Fibroblast of pulmonary artery (primary cell): ENCODE measurements at regions not wholly inside any gene's neighbourhood (a gene's known extent, or its start where the extent isn't known, plus 50 kb on each side); places are given as distances from the start of the nearest gene placed in this dataset.

Experiments
- DNase-seq: peaks from one replicate; pipeline ENCODE4 v3.0.0-alpha.2; 2010; ENCODE audit warnings: low read depth
- H3K4me3 ChIP-seq: replicated peaks from 2 replicates; pipeline ENCODE4 v1.5.1; 2011; ENCODE audit warnings: low read depth, mild to moderate bottlenecking, control low read depth, low read length, moderate library complexity
- TF ChIP-seq, protein P1 (sequence below): IDR thresholded peaks from 2 replicates; pipeline ENCODE4 v1.5.1; 2011; ENCODE audit warnings: mild to moderate bottlenecking, control low read depth, low read length, inconsistent platforms; ENCODE audit errors: missing control alignments

DNA sequence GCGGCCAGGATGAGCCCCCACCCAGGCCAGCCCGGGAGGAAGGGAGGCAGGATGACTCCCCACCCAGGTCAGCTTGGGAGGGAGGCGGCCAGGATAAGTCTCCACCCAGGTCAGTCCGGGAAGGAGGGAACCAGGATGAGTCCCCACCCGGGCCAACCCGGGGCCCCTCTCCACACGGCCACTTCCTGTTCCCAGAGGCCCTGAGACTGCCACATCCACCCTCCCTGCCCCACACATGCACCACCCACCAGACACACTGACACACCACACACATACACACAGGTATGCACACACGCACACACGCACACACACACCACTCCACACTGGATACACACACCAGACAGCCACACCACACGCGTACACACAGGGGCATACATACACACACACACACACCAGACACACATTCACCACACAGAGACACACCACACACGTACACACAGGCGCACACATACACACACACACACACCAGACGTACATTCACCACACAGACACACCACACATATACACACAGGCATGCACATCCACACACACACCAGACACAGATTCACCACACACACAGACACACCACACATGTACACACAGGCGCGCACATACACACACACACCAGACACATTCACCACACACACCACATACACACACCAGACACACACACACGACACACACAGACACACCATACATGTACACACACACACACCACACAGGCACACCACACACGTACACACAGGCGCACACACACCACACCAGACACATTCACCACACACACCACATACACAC, 84.9 kb upstream of the PRR5 start:
- no peak overlapping the region for H3K4me3 ChIP-seq
- no peak for DNase-seq
- TF ChIP-seq, protein P1, sequence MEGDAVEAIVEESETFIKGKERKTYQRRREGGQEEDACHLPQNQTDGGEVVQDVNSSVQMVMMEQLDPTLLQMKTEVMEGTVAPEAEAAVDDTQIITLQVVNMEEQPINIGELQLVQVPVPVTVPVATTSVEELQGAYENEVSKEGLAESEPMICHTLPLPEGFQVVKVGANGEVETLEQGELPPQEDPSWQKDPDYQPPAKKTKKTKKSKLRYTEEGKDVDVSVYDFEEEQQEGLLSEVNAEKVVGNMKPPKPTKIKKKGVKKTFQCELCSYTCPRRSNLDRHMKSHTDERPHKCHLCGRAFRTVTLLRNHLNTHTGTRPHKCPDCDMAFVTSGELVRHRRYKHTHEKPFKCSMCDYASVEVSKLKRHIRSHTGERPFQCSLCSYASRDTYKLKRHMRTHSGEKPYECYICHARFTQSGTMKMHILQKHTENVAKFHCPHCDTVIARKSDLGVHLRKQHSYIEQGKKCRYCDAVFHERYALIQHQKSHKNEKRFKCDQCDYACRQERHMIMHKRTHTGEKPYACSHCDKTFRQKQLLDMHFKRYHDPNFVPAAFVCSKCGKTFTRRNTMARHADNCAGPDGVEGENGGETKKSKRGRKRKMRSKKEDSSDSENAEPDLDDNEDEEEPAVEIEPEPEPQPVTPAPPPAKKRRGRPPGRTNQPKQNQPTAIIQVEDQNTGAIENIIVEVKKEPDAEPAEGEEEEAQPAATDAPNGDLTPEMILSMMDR, result no peak

DNA sequence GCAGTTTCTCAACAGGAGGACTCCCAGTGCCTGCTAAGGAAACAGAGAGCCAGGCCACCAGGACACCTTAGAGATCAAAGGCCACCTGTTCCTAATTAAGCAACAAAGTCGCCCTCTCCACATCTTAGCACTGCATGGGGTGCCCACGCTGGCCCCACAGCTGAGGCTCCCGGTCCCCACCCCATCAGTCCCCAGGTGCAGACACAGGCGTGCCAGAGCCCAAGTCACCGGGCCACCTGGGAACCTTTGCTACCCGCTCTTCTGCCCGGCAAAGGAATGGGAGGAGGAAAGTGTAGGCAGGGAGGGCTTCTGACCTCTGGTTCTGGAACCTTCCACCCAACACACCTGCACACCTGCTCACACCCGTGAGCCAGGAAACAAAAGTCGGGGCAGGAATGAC, 85.5 kb upstream of the PRR5 start:
- TF ChIP-seq, protein P1, result no peak
- no peak overlapping the region for H3K4me3 ChIP-seq
- DNase-seq, result no peak

GRCh38 chr22:44615602-44616180, 86.3 kb upstream of the PRR5 start:
- TF ChIP-seq, protein P1, result no peak
- H3K4me3 ChIP-seq, result no peak overlapping the region
- no peak for DNase-seq

DNA sequence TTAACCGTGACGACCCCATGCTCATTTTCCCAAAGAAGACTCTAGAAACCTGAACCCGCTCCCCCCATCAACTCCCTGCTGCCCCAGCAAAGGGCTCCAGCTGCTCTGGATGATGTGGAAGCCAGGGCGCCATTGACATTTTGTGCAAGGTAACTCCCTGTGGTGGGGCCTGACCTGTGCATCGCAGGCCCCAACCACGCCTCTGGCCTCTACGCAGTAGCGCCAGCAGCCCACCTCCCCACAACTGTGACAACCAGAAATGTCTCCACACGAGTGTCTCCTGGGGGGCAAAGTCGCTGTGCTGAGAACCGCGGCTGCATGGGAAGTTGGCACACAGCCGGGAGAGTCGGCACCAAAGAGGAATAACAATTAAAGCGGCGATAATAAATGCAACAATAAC, 86.9 kb upstream of the PRR5 start:
- no peak overlapping the region for H3K4me3 ChIP-seq
- DNase-seq, result no peak
- TF ChIP-seq, protein P1, result no peak

GRCh38 chr22:44613196-44613595, 88.8 kb upstream of the PRR5 start:
- DNase-seq, result no peak
- H3K4me3 ChIP-seq, result no peak overlapping the region
- TF ChIP-seq, protein P1, result no peak

DNA sequence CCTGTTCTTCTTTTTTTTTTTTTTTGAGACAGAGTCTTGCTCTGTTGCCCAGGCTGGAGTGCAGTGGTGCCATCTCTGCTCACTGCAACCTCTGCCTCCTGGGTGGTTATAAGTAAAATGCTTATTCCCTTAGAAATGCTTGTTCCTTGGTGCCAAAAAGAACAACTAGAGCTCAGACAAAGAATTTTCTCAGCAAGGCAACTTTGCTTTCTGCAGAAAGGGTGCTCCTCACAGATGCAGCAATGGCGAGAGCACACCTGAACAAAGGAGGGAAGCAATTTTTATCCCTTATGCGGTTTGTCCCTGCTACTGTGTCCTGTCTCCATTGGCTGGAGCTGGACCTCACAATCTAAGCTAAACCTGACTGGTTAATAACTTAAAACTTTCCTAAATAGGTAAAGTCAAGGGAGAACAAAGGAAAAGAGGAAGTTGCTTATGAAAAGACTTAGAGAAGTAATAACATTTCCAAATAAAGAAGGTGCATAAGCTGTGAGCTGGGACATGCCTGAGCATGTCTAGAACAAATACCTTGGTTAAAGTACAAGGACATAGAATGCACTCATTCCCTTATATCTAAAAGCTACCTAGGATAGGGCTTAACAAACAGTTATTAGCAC, 90.0 kb upstream of the PRR5 start:
- TF ChIP-seq, protein P1, result no peak
- no peak for DNase-seq

GRCh38 chr22:44610071-44610470, 91.9 kb upstream of the PRR5 start:
- TF ChIP-seq, protein P1, result no peak
- no peak for DNase-seq
- no peak overlapping the region for H3K4me3 ChIP-seq

More for the DNA sequence above, 90.0 kb upstream of the PRR5 start:
- H3K4me3 ChIP-seq, result no peak overlapping the region
